HCT116 (cell line): ENCODE measurements at regions not wholly inside any gene's neighbourhood (a gene's known extent, or its start where the extent isn't known, plus 50 kb on each side); places are given as distances from the start of the nearest gene placed in this dataset.

Source experiments
- ATAC-seq: fragments of 200-7000 bp; cut with Tn5 transposase; 2 replicates; pipeline ENCODE4 v1.9.1; 2020; ENCODE audit warnings: mild to moderate bottlenecking, moderate library complexity
- BruUV-seq: library from RNA; stranded (reverse); fragments of 400-500 nt; replicated peaks from 2 replicates; lab custom pipeline; 2021; lab: Mats Ljungman, UMichigan
- CTCF ChIA-PET: fragments of 300-600 bp; sonication (Branson Sonifier 250); formaldehyde crosslinking; loops from one replicate; lab custom pipeline; 2021; ENCODE audit warnings: antibody characterized with exemption; lab: Charles Lee
- POLR2A ChIA-PET: fragments of 300-600, 350-600 bp; sonication (Branson Sonifier 250); formaldehyde crosslinking; loops from one replicate; lab custom pipeline; 2021; ENCODE audit warnings: antibody characterized with exemption; lab: Charles Lee
- RAD21 ChIA-PET, 2 experiments: fragments of 300-600 bp; sonication (Branson Sonifier 250); formaldehyde crosslinking; loops; one replicate each; lab custom pipeline; 2023; ENCODE audit warnings: low total read pairs in 2 of 2; ENCODE audit not compliant: uncharacterized antibody in 2 of 2, unreplicated experiment in 2 of 2, low non-redundant PET in 1 of 2; lab: Charles Lee
- DNase-seq: peaks from one replicate; pipeline ENCODE4 v3.0.0-alpha.2; 2010; ENCODE audit warnings: low read depth, low spot score
- H2AFZ ChIP-seq: fragments of 200-600 bp; shearing (Covaris generic), sonication (generic); 2 replicates; pipeline ENCODE4 v1.6.1; 2017; ENCODE audit warnings: low read depth, mixed run types, mixed read lengths, antibody characterized with exemption, low read length; ENCODE audit not compliant: poor library complexity, severe bottlenecking
- H3K27ac ChIP-seq: 2 replicates; pipeline ENCODE4 v1.5.1; 2012; ENCODE audit warnings: low read depth, low read length
- H3K27me3 ChIP-seq: fragments of 200-600 bp; sonication (generic); 2 replicates; pipeline ENCODE4 v1.6.1; 2016; ENCODE audit warnings: mixed run types, low read length, mixed read lengths; ENCODE audit not compliant: insufficient read depth
- H3K36me3 ChIP-seq, 2 experiments: fragments of 200-500 bp in 1 of 2; fragments of 200-600 bp in 1 of 2; sonication (Bioruptor generic) in 1 of 2; sonication (generic) in 1 of 2; 2 replicates each; pipeline versions ENCODE4 v1.5.1 to v1.6.1; 2014 to 2016; ENCODE audit warnings: low read length in 2 of 2, inconsistent platforms in 1 of 2, mixed read lengths in 1 of 2, mixed run types in 1 of 2; ENCODE audit not compliant: insufficient read depth in 2 of 2, control insufficient read depth in 1 of 2
- H3K4me1 ChIP-seq, 2 experiments: fragments of 200-600 bp in 1 of 2; sonication (generic) in 1 of 2; 2 replicates each; pipeline versions ENCODE4 v1.5.1 to v1.6.1; 2012 to 2017; ENCODE audit warnings: low read length in 2 of 2, inconsistent platforms in 1 of 2, mild to moderate bottlenecking in 1 of 2, mixed read lengths in 1 of 2, mixed run types in 1 of 2, moderate library complexity in 1 of 2; ENCODE audit not compliant: insufficient read depth in 2 of 2, control insufficient read depth in 1 of 2
- H3K4me2 ChIP-seq: fragments of 200-600 bp; sonication (generic); 2 replicates; pipeline ENCODE4 v1.6.1; 2017; ENCODE audit warnings: mixed run types, low read length, mixed read lengths
- H3K4me3 ChIP-seq, 2 experiments: fragments of 200-600 bp in 1 of 2; sonication (generic) in 1 of 2; replicated peaks in 1 of 2; 2 replicates each; pipeline ENCODE4 v1.5.1; 2011 to 2016; ENCODE audit warnings: low read length in 2 of 2, control low read depth in 1 of 2, low read depth in 1 of 2, mild to moderate bottlenecking in 1 of 2, mixed read lengths in 1 of 2, mixed run types in 1 of 2
- H3K79me2 ChIP-seq: fragments of 200-600 bp; sonication (generic); 2 replicates; pipeline ENCODE4 v1.6.1; 2017; ENCODE audit warnings: mild to moderate bottlenecking, mixed run types, low read length, moderate library complexity, mixed read lengths; ENCODE audit not compliant: insufficient read depth
- H3K9ac ChIP-seq: fragments of 200-600 bp; sonication (generic); 2 replicates; pipeline ENCODE4 v1.6.1; 2016; ENCODE audit warnings: low read length, mixed read lengths
- H3K9me2 ChIP-seq: fragments of 200-600 bp; sonication (generic), shearing (Covaris generic); 2 replicates; pipeline ENCODE4 v1.6.1; 2017; ENCODE audit warnings: mixed run types, mild to moderate bottlenecking, moderate library complexity; ENCODE audit not compliant: insufficient read depth
- H3K9me3 ChIP-seq, 2 experiments: fragments of 200-500 bp in 1 of 2; fragments of 200-600 bp in 1 of 2; sonication (Bioruptor generic) in 1 of 2; sonication (generic) in 1 of 2; 2 replicates each; pipeline ENCODE4 v1.6.1; 2014 to 2017; ENCODE audit warnings: low read length in 2 of 2, mixed read lengths in 2 of 2, inconsistent platforms in 1 of 2, low read depth in 1 of 2, mild to moderate bottlenecking in 1 of 2, mixed run types in 1 of 2, moderate library complexity in 1 of 2; ENCODE audit not compliant: control insufficient read depth in 1 of 2, insufficient read depth in 1 of 2
- H4K20me1 ChIP-seq: fragments of 200-600 bp; sonication (generic), shearing (Covaris generic); 2 replicates; pipeline ENCODE4 v1.6.1; 2017; ENCODE audit warnings: mixed run types, mild to moderate bottlenecking, moderate library complexity; ENCODE audit not compliant: insufficient read depth
- CEBPB ChIP-seq: IDR thresholded peaks from 2 replicates; pipeline ENCODE4 v1.6.1; 2012; ENCODE audit warnings: low read depth
- EGR1 ChIP-seq: IDR thresholded peaks from 2 replicates; pipeline ENCODE4 v1.6.1; 2012; ENCODE audit warnings: low read depth
- JUND ChIP-seq: IDR thresholded peaks from 2 replicates; pipeline ENCODE4 v1.6.1; 2012
- POLR2AphosphoS5 ChIP-seq: IDR thresholded peaks from 2 replicates; pipeline ENCODE4 v1.6.1; 2011; ENCODE audit warnings: mild to moderate bottlenecking, low read depth, low read length, moderate library complexity
- RAD21 ChIP-seq: IDR thresholded peaks from 2 replicates; pipeline ENCODE4 v1.6.1; 2012; ENCODE audit warnings: low read depth, mild to moderate bottlenecking
- TCF7L2 ChIP-seq: IDR thresholded peaks from 2 replicates; pipeline ENCODE4 v1.7.0; 2011; ENCODE audit warnings: borderline replicate concordance, inconsistent platforms; ENCODE audit not compliant: insufficient read depth, insufficient read length; ENCODE audit errors: extremely low read depth
- YY1 ChIP-seq: IDR thresholded peaks from 2 replicates; pipeline ENCODE4 v1.6.1; 2011; ENCODE audit warnings: low read length, low read depth, moderate library complexity, mild to moderate bottlenecking; ENCODE audit not compliant: insufficient replicate concordance; ENCODE audit errors: extremely low read depth
- ZNF274 ChIP-seq: fragments of 200-500 bp; sonication (Bioruptor generic); IDR thresholded peaks from 2 replicates; pipeline ENCODE4 v1.6.1; 2014; ENCODE audit warnings: mild to moderate bottlenecking, low read depth, low read length, inconsistent platforms
- intact Hi-C: fragments of 100-400 bp; cut with micrococcal nuclease; formaldehyde crosslinking; loops from 2 replicates; pipeline ENCODE4 v1.10.0; 2022
- TF ChIP-seq, protein P1 (sequence below): IDR thresholded peaks from 2 replicates; pipeline ENCODE4 v1.6.1; 2012

DNA sequence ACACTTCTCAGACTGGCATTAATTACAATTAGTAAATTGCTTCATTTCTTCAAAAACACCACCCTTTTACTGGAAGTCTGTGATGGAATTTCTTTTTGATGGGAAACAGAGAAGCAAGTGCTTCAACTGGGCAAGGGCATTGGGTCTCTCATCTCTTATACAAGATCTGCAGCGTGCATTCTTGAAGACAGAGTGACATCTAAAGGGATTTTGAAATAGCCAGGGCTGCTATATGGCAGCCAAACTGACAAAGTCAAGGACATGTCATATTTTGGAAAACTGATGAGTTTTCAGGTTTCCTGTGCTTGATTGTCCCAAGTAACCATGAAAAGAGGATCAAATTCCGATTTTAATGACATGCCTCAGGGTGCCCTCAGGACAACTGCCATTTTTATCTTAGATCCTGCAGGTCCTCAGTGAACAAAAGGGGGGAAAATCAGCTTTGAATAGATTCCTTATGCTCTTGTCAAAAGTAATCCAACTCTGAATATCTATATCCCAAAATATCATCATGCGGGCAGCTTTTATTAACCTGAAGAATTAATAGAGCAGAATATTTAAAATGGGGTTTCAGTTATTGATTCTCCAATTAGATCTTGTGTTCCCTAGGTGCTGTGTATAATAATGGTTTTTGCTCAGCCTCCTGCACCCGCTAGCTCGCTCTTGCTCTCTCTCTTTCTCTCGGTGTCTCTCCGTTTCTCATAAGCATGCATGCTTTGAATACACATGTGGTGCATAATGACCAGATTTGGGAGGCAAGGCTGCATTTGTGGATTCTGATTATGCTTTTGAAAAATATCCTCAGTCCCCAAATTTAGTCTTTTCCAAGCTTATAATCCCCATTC is 221.8 kb downstream of the TTLL7 start:
- intact Hi-C loops = no loop called here
- no peak overlapping the region for H3K27ac ChIP-seq
- CTCF ChIA-PET = no interaction called here

DNA sequence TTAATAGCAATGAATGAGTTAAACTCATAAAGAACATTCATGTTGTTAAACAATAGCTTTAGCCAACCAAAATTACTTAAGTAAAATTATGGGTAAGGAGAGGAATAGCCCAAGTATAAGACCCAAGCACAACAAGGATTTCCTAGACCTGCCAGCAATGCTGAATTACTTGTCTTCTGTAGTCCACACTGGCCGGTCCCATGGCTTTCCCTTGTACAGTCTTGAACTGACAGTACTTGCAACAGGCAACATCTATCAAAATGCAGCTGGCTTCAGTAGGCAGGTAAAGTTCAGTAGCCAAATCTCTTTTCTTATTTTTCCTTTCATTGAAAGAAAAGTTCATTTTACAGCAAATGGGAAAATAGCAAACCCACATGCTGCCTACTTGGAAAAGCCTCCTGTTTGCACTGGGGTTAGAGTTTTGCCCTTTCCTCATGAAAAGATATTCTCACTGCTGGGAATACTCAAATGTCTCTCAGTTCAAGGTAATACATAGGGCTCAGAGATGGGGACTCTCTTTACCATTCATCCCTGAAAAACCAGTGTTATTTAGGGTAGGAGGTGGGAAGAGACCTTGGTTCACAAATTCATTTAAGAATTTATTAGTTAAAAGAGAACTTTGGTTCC is 222.8 kb downstream of the TTLL7 start:
- Histone ChIP-seq H3K27me3 (peaks cover 34% of the 10 kb centered on the region), H3K4me1 (no peaks in the 10 kb centered on the region)
- RAD21 ChIA-PET = no interaction called here
- ATAC-seq = no peak
- TF ChIP-seq YY1 = no peak
- TF ChIP-seq POLR2AphosphoS5 = no peak
- TF ChIP-seq, all 23 proteins: peak for 0
- Histone ChIP-seq H3K9me3 (no peaks in the 10 kb centered on the region), H3K36me3 (no peaks in the 10 kb centered on the region), H4K20me1 (no peaks in the 10 kb centered on the region), H3K4me3 (no peak overlapping the region), H2AFZ (no peak overlapping the region), H3K9me2 (no peaks in the 10 kb centered on the region), H3K9ac (no peak overlapping the region), H3K4me2 (no peak overlapping the region), H3K79me2 (no peaks in the 10 kb centered on the region), H3K27ac (no peak overlapping the region)
- ChIA-PET POLR2A (no interaction called here), CTCF (interaction anchor here (1.3 kb wide), 1 partner anchor 9 kb away, joined by 3 read pairs; no protein-coding TSS in a partner anchor)
- no peak for DNase-seq
- no TSS peak for BruUV-seq
- intact Hi-C loops = no loop called here

More for the DNA sequence above, 221.8 kb downstream of the TTLL7 start:
- TF ChIP-seq TCF7L2 = no peak
- no peak for TF ChIP-seq YY1
- no peak for TF ChIP-seq EGR1
- TF ChIP-seq ZNF274 = no peak
- TF ChIP-seq RAD21 = no peak; the same call in 1 of the 2 replicates
- TF ChIP-seq JUND = no peak
- no peak for TF ChIP-seq CEBPB
- TF ChIP-seq, protein P1, sequence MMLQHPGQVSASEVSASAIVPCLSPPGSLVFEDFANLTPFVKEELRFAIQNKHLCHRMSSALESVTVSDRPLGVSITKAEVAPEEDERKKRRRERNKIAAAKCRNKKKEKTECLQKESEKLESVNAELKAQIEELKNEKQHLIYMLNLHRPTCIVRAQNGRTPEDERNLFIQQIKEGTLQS = no peak
- POLR2A ChIA-PET = no interaction called here
- Histone ChIP-seq H3K9me2 (no peaks in the 10 kb centered on the region), H3K4me3 (no peak overlapping the region), H3K9me3 (no peaks in the 10 kb centered on the region), H3K4me1 (no peaks in the 10 kb centered on the region), H4K20me1 (no peaks in the 10 kb centered on the region), H2AFZ (no peak overlapping the region), H3K4me2 (no peak overlapping the region), H3K9ac (no peak overlapping the region), H3K79me2 (no peaks in the 10 kb centered on the region), H3K36me3 (no peaks in the 10 kb centered on the region), H3K27me3 (peaks cover 39% of the 10 kb centered on the region)
- DNase-seq (no peak), ATAC-seq (no peak)
- no TSS peak for BruUV-seq
- RAD21 ChIA-PET = no interaction called here
